ENCODE measurements at regions not wholly inside any gene's neighbourhood (a gene's known extent, or its start where the extent isn't known, plus 50 kb on each side); places are given as distances from the start of the nearest gene placed in this dataset.

DNA sequence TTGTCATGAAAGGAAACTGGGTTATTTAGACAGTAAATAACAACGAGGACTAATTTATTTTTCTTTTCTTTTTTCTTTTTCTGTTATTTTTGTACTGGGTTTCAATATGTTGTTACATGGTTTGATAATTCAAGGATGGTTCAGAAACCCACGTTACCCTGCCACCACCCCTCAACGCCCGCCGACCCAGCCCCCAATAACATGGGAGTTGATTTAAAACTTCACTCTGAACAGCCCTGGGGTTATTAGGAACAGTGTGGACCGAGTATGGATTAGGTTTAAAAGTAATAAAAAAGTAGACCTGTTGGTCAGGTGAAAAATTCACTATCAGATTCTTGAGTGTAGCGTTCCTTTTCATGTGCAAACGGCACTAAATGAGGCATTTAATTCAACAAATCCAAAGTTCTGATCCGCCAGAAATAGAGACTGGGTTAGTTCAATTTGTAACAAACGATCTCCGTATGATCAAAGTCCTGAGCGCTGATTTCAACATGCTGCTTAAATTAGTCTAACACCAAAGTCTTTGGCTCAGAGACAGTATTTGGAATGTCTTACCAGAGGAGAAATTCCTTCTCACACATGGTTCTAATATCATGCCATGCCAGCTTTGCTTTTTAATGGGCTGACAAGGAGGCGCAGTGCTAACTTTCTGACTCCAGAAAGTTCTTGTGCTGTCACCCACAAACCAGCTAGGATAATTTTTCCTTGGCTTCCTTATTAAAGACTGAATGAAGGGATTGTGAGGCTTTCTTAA lies 173.1 kb upstream of the IRX3 start:
- H3K4me3 ChIP-seq (ENCODE audit: low read depth, low read length), result no peak overlapping the region
- DNase-seq (ENCODE audit: low read depth), result no peak
- no peak for TF ChIP-seq CTCF (IDR thresholded peaks at IDR 0.05; ENCODE audit: control insufficient read depth, extremely low read depth, insufficient read depth)

DNA sequence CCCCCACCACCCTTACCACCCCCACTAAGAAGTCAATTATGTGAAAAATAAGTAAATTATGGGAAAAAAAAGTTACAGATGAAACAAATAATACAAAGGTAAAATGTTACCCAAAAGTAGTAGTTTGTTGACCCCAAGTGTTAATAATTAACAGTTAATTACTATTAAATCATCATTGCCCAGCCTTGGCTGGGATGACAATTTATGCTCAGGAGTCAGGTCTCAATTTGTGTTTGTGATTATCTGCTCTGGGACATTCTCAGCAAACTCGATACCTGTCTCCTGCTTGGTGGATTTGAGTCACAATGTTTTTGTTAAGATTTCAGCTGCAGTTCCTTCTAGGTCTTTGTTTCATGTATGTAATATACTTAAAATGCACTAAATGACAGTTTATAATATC lies 172.3 kb upstream of the IRX3 start:
- no peak for DNase-seq (ENCODE audit: low read depth)
- no peak for TF ChIP-seq CTCF (IDR thresholded peaks at IDR 0.05; ENCODE audit: control insufficient read depth, extremely low read depth, insufficient read depth)
- no peak overlapping the region for H3K4me3 ChIP-seq (ENCODE audit: low read depth, low read length)

DNA sequence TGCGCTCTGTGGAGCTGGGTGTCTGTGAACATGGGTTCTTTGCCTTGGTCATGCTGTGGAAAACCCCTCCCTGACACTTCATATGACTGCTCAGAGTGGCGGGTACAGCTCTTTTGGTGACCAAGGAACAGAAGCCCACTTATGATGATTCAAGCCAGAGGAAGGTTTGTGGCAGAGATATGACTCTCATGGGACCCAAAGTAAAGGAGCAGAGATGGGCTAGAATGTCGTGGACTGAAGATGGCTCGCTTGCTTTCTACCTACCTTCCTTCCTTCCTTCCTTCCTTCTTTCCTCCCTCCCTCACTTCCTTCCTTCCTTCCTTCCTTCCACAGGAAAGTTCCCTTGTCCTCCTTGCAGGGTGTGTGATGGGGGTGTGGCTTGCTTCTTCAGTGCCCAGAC lies 169.7 kb upstream of the IRX3 start:
- no peak for DNase-seq (ENCODE audit: low read depth)
- no peak overlapping the region for H3K4me3 ChIP-seq (ENCODE audit: low read depth, low read length)
- no peak for TF ChIP-seq CTCF (IDR thresholded peaks at IDR 0.05; ENCODE audit: control insufficient read depth, extremely low read depth, insufficient read depth)

GRCh38 chr16:54455030-54455725 lies 168.6 kb upstream of the IRX3 start:
- DNase-seq (ENCODE audit: low read depth), result no peak
- no peak overlapping the region for H3K4me3 ChIP-seq (ENCODE audit: low read depth, low read length)
- no peak for TF ChIP-seq CTCF (IDR thresholded peaks at IDR 0.05; ENCODE audit: control insufficient read depth, extremely low read depth, insufficient read depth)

DNA sequence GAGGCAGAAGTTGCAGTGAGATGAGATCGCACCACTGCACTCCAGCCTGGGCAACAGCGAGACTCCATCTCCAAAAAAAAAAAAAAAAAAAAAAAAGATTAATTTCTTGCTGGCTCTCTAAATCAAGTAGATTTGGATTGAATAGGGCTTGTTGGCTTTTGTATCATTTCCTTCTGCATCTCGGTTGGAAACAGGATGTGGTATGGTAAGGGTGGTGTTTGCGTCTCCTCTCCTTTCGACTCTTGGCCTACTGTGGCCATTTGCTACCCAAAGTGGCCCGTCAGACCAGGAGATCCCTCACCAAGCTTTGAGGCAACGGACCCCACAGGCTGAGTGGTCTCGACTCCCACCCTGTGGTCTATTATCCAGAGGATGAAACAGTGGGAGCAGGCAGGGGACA lies 168.0 kb upstream of the IRX3 start:
- TF ChIP-seq CTCF (IDR thresholded peaks at IDR 0.05; ENCODE audit: control insufficient read depth, extremely low read depth, insufficient read depth), result no peak
- DNase-seq (ENCODE audit: low read depth), result no peak
- no peak overlapping the region for H3K4me3 ChIP-seq (ENCODE audit: low read depth, low read length)

- H3K4me3 ChIP-seq (ENCODE audit: low read depth, low read length), result no peak overlapping the region
- no peak for TF ChIP-seq CTCF (IDR thresholded peaks at IDR 0.05; ENCODE audit: control insufficient read depth, extremely low read depth, insufficient read depth)
- DNase-seq (ENCODE audit: low read depth), result no peak
These were observed 167.3 kb upstream of the IRX3 start for GRCh38 chr16:54453871-54454270.

Measured in LNCaP clone FGC (cell line).